ENCODE measurements at regions not wholly inside any gene's neighbourhood (a gene's known extent, or its start where the extent isn't known, plus 50 kb on each side); places are given as distances from the start of the nearest gene placed in this dataset.

GRCh38 chr13:89027694-89028306 is 1356.6 kb downstream of the SLITRK5 start:
- TF ChIP-seq, protein P1, sequence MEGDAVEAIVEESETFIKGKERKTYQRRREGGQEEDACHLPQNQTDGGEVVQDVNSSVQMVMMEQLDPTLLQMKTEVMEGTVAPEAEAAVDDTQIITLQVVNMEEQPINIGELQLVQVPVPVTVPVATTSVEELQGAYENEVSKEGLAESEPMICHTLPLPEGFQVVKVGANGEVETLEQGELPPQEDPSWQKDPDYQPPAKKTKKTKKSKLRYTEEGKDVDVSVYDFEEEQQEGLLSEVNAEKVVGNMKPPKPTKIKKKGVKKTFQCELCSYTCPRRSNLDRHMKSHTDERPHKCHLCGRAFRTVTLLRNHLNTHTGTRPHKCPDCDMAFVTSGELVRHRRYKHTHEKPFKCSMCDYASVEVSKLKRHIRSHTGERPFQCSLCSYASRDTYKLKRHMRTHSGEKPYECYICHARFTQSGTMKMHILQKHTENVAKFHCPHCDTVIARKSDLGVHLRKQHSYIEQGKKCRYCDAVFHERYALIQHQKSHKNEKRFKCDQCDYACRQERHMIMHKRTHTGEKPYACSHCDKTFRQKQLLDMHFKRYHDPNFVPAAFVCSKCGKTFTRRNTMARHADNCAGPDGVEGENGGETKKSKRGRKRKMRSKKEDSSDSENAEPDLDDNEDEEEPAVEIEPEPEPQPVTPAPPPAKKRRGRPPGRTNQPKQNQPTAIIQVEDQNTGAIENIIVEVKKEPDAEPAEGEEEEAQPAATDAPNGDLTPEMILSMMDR (IDR thresholded peaks at IDR 0.05): no peak
- TF ChIP-seq POLR2A (IDR thresholded peaks at IDR 0.05): no peak

All from esophagus squamous epithelium (tissue), 4 donors.